Fibroblast of peridontal ligament (primary cell): ENCODE measurements at regions not wholly inside any gene's neighbourhood (a gene's known extent, or its start where the extent isn't known, plus 50 kb on each side); places are given as distances from the start of the nearest gene placed in this dataset.
"Not testable (repeated sequence)": the region's sequence is repeated elsewhere in the genome, so short reads cannot be mapped to it uniquely, and the experiment has no call there.

ENCODE experiments used
- DNase-seq: peaks from one replicate; pipeline ENCODE4 v3.0.0-alpha.2; 2010; ENCODE audit errors: extremely low read depth

- peak; percentile 73 for DNase-seq
These were observed 232.6 kb upstream of the FERD3L start for GRCh38 chr7:19377611-19378344.

GRCh38 chr7:19376538-19376937 lies 231.3 kb upstream of the FERD3L start:
- no peak for DNase-seq

GRCh38 chr7:19375976-19376375 lies 230.8 kb upstream of the FERD3L start:
- no peak for DNase-seq

- no peak for DNase-seq
These were observed 228.1 kb upstream of the FERD3L start for GRCh38 chr7:19373334-19373733.

- DNase-seq, result no peak
These were observed 224.6 kb upstream of the FERD3L start for GRCh38 chr7:19369806-19370205.

GRCh38 chr7:19369182-19369581 lies 224.0 kb upstream of the FERD3L start:
- DNase-seq, result no peak

GRCh38 chr7:19368491-19368925 lies 223.3 kb upstream of the FERD3L start:
- DNase-seq, result peak; percentile 68

- no peak for DNase-seq
These were observed 219.7 kb upstream of the FERD3L start for GRCh38 chr7:19364950-19365349.

- peak; percentile 69 for DNase-seq
These were observed 216.9 kb upstream of the FERD3L start for GRCh38 chr7:19362099-19362498.

GRCh38 chr7:19353180-19353579 lies 208.0 kb upstream of the FERD3L start:
- peak; percentile 80 for DNase-seq

- DNase-seq, result peak; percentile 64
These were observed 207.1 kb upstream of the FERD3L start for GRCh38 chr7:19352305-19352695.

GRCh38 chr7:19351341-19352304 lies 206.4 kb upstream of the FERD3L start:
- DNase-seq, result peak; percentile 16

GRCh38 chr7:19339512-19339911 lies 194.3 kb upstream of the FERD3L start:
- no peak for DNase-seq

- DNase-seq, result not testable (repeated sequence)
These were observed 193.3 kb upstream of the FERD3L start for GRCh38 chr7:19338512-19338911.

- DNase-seq, result no peak
These were observed 191.7 kb upstream of the FERD3L start for GRCh38 chr7:19336836-19337383.

GRCh38 chr7:19333706-19334105 lies 188.5 kb upstream of the FERD3L start:
- DNase-seq, result no peak

GRCh38 chr7:19327018-19327417 lies 181.8 kb upstream of the FERD3L start:
- DNase-seq, result peak; percentile 46

GRCh38 chr7:19322002-19322401 lies 176.8 kb upstream of the FERD3L start:
- DNase-seq, result peak; percentile 53

- DNase-seq, result no peak
These were observed 173.1 kb upstream of the FERD3L start for GRCh38 chr7:19318287-19318686.

GRCh38 chr7:19317461-19317860 lies 172.2 kb upstream of the FERD3L start:
- no peak for DNase-seq

GRCh38 chr7:19312416-19312815 lies 167.2 kb upstream of the FERD3L start:
- no peak for DNase-seq

GRCh38 chr7:19307554-19307953 lies 162.3 kb upstream of the FERD3L start:
- no peak for DNase-seq
